Stimulated activated effector memory CD8-positive, alpha-beta T cell treated with anti-CD3 and anti-CD28 coated beads, Interleukin-12 subunit alpha, Interleukin-12 subunit beta, amount 100 ng/mL, for 72 hours (primary cell): ENCODE measurements at regions not wholly inside any gene's neighbourhood (a gene's known extent, or its start where the extent isn't known, plus 50 kb on each side); places are given as distances from the start of the nearest gene placed in this dataset.

Experiments used
- ATAC-seq: fragments of 150-1000 bp; cut with Tn5 transposase; 2 replicates; pipeline ENCODE4 v1.10.0; 2021
- DNase-seq, 2 donors: peaks; one replicate each; pipeline ENCODE4 v3.0.0; 2021 to 2022; ENCODE audit warnings: low spot score in 2 of 2
- H3K27ac Mint-ChIP-seq: one replicate; pipeline ENCODE4 v1.8.0; 2022; ENCODE audit warnings: mild to moderate bottlenecking, mixed read lengths
- H3K36me3 Mint-ChIP-seq: one replicate; pipeline ENCODE4 v1.8.0; 2022; ENCODE audit warnings: mild to moderate bottlenecking, mixed read lengths
- H3K4me1 Mint-ChIP-seq: one replicate; pipeline ENCODE4 v1.8.0; 2022; ENCODE audit warnings: mixed read lengths
- H3K4me3 Mint-ChIP-seq: one replicate; pipeline ENCODE4 v1.8.0; 2022; ENCODE audit warnings: mild to moderate bottlenecking, mixed read lengths
- H3K9me3 Mint-ChIP-seq: one replicate; pipeline ENCODE4 v1.8.0; 2022; ENCODE audit warnings: mixed read lengths

DNA sequence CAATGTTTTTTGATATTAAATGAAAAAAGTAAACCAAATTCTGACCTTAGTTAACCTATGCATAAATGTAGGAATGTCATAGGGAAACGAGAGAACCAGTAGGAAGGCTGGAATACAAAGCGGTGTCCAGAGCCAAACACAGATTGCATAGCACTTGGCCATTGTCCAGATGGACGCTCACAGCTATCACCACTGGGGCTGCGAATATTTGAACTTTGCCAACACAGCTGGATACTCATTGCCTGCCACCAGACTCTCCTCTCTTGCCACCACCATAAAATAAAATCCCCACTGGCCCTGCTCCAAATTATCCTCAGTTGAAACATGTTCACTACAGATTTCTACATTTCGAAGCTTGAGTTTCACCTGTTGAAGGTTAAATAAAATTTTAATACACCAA, 159.3 kb upstream of the GULP1 start:
- Mint-ChIP-seq H3K4me1 (no peaks in the 10 kb centered on the region), H3K4me3 (no peak overlapping the region), H3K27ac (no peak overlapping the region), H3K36me3 (no peaks in the 10 kb centered on the region), H3K9me3 (peaks cover 16% of the 10 kb centered on the region)
- DNase-seq (no peak), ATAC-seq (no peak)

DNA sequence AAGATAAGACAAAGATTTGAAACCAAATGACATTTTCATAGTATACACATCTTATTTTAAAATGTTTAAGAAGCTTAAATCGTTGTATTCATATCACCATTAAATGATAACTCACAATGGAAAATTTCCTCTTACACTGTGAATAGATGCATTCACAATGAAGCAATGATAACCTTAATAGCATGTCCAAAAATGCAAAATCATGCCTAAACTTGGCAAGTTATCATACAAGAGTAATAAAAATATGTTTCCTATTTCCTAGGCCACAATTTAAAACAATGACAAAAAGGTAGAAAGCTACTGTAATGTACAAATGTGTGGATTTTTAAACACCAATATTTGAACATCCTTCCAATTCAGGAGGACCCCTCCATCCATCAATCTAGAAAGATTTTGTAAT, 157.4 kb upstream of the GULP1 start:
- ATAC-seq (no peak), DNase-seq (no peak)
- Mint-ChIP-seq H3K36me3 (no peaks in the 10 kb centered on the region), H3K4me1 (no peaks in the 10 kb centered on the region), H3K4me3 (no peak overlapping the region), H3K27ac (no peak overlapping the region), H3K9me3 (peaks cover 16% of the 10 kb centered on the region)

DNA sequence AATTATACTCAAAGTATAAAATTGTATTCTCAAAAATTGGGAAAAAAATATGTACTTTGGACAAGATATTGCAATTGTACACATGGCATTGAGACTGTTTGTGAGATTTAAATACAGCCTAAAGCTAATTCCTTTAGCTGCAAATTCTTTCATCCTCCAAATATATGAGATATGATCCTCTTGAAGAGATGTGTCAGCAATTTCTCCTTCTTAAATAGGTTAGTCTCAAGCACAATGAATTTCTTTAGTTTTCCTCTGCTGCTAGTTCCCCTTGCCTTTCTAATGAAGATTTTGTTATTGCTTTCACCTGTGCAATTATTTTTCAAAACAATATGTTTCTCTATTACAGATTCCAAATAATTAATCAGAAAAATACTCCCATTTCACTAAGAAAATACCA, 153.4 kb upstream of the GULP1 start:
- H3K36me3 Mint-ChIP-seq = no peaks in the 10 kb centered on the region
- H3K9me3 Mint-ChIP-seq = peaks cover 16% of the 10 kb centered on the region
- H3K4me1 Mint-ChIP-seq = no peaks in the 10 kb centered on the region
- no peak for DNase-seq
- H3K27ac Mint-ChIP-seq = no peak overlapping the region
- no peak overlapping the region for H3K4me3 Mint-ChIP-seq
- no peak for ATAC-seq

DNA sequence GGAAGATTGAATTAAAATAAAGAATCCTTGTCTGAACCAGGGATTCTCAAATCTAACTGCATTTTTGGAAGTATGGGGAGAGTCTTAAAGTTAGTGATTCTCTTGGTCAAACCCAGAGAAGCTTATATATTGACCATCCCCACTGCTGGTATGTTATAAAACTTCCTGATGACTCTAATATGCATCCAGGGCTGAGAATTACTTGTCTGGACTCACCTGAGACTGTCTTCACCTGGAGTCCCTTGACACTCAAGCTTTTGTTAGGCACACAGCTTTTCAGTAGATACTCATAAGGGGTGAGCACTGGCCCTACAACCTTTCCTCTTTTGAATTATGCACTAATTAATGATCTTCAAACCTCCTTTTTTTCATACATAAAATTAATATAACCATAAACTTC, 149.6 kb upstream of the GULP1 start:
- Mint-ChIP-seq H3K36me3 (no peaks in the 10 kb centered on the region), H3K9me3 (peaks cover 16% of the 10 kb centered on the region), H3K4me1 (no peaks in the 10 kb centered on the region), H3K27ac (no peak overlapping the region), H3K4me3 (no peak overlapping the region)
- DNase-seq (no peak), ATAC-seq (no peak)

DNA sequence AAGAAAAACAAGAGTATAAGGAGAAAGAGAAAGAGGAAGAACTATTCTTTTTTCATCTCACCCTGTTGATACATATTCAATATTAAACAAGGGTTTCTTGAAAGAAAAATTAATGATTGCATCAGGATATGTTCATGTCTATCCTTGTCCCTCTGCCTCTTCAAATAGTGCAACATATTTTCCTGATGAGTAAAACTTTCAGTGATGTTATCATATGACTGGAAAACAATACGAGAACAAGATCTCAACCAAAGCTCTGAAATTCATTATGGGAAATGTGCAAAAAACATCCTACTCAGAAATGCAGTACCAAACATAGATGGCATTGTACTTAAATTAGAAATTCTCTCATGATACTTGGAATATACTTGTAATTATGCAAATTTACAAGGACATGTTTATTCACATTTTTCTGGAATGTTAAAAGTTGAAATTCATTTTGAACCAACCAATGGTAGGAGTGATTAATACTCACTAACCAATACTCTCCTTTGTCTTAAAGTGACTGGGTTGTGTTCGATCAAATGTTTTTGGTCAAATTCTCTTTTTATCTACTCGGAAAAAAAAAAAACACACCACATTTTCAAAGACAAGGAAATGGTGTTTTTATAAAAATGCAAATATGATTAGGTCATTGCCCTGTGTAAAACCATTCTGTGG, 148.9 kb upstream of the GULP1 start:
- no peak overlapping the region for H3K27ac Mint-ChIP-seq
- no peak overlapping the region for H3K4me3 Mint-ChIP-seq
- peaks cover 16% of the 10 kb centered on the region for H3K9me3 Mint-ChIP-seq
- DNase-seq (no peak), ATAC-seq (no peak)
- H3K36me3 Mint-ChIP-seq = no peaks in the 10 kb centered on the region
- no peaks in the 10 kb centered on the region for H3K4me1 Mint-ChIP-seq

DNA sequence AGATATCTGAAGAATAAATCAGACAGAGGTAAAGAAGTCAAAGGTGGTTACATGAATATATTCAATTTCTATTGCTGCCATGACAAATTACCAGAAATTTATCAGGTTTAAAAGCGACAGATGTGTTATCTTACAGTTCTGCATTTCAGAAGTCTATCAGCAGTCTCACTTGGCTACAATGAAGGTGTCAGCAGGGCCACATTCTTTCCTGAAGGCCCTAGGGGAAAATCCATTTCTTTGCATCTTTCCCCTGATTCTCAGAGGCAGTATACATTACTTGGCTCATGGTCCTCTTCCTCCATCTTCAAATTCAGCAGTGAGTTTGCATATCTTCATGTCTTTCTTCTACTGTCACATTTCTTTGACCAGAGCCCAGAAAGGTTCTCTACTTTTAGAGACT, 145.8 kb upstream of the GULP1 start:
- ATAC-seq (no peak), DNase-seq (no peak)
- no peak overlapping the region for H3K27ac Mint-ChIP-seq
- peaks cover 18% of the 10 kb centered on the region for H3K9me3 Mint-ChIP-seq
- H3K4me3 Mint-ChIP-seq = no peak overlapping the region
- H3K4me1 Mint-ChIP-seq = no peaks in the 10 kb centered on the region
- H3K36me3 Mint-ChIP-seq = no peaks in the 10 kb centered on the region

DNA sequence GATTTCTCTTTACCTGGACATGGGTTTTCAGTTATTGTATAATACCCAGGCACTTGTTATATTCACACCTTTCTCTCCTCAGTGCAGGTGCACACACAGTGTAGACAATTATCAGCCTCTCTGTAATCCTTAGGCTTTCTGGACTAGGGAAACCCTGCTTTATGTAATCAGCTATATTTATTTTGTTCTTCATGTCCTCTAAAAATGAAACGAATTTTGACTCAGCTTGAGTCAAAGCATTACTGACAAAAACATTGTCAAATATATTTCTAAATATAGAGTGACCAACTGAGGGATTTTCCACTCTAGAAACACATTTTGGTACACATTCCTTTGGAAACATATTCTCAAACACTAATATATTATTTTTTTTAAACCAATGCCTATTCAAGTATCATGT, 144.8 kb upstream of the GULP1 start:
- Mint-ChIP-seq H3K27ac (no peak overlapping the region), H3K4me1 (no peaks in the 10 kb centered on the region), H3K36me3 (no peaks in the 10 kb centered on the region), H3K9me3 (peaks cover 13% of the 10 kb centered on the region), H3K4me3 (no peak overlapping the region)
- DNase-seq = no peak
- no peak for ATAC-seq

DNA sequence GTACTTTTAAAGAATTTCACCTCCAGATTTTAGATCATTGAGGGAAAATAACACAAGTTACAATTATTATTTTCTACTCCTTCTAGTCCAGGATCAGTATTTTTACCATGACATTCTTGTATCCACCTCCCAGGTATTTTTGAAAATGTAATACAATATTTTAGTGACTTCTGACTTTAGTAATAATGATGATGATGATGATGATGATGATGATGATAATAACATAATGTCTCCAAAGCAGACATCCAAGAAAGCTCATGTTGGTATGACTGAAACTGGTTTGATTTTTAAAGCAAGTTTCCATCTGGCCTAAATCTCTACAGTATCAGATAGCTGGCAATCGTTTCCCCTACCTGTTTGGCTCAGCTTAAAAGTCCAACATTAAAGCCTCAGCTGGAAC, 140.0 kb upstream of the GULP1 start:
- Mint-ChIP-seq H3K4me1 (no peaks in the 10 kb centered on the region), H3K27ac (no peak overlapping the region), H3K36me3 (no peaks in the 10 kb centered on the region), H3K4me3 (no peak overlapping the region), H3K9me3 (peaks cover 6% of the 10 kb centered on the region)
- DNase-seq (no peak), ATAC-seq (no peak)

DNA sequence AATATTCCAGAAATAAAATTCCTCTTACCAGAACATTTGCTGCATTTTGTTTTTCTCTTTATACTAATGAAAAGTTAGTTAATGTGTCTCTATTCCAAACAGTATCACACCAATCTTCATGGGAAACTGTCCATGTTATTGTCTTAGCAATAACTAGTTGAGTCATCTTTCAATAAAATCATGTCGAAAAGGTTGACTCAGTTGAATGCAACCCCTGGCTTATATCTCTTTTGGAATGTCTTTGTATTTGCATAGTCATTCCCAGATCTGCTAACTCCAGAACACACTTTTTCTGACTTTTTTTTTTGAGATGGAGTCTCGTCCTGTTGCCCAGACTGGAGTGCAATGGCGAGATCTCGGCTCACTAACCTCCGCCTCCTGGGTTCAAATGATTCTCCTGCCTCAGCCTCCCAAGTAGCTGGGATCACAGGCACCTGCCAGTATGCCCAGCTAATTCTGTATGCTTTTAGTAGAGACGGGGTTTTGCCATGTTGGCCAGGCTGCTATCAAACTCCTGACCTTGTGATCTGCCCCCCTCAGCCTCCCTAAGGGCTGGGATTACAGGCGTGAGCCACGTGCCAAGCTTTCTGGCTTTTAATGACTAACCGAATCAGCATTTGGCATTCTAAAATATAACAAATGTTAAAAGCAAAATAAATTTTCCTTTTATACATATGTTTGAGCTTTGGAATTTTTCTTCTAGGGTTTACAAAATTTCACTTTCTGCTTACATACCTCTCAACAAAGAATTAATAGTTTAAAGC, 133.2 kb upstream of the GULP1 start:
- H3K9me3 Mint-ChIP-seq = no peaks in the 10 kb centered on the region
- DNase-seq = no peak
- H3K4me3 Mint-ChIP-seq = no peak overlapping the region

DNA sequence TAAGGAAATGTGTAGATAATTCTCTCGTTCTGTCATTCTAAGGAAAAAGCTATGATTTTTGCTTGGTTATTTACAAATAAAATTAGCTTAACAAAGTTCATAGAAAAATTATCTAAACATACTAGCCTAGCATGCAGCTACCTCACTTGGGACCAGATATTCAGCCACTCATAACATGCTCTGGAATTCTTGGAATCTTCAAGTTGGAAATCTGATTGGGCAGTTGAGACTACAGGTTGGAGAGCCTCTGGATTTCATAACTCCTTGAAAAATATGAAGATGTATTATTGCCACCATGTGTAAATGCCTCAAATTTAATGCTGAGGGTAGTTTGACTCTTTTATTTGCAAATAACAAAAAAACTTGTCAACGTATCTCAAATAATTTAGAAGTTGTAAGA, 132.2 kb upstream of the GULP1 start:
- H3K27ac Mint-ChIP-seq = no peak overlapping the region
- DNase-seq = no peak
- ATAC-seq = no peak

More for the DNA sequence above, 133.2 kb upstream of the GULP1 start:
- Mint-ChIP-seq H3K36me3 (no peaks in the 10 kb centered on the region), H3K4me1 (no peaks in the 10 kb centered on the region), H3K27ac (no peak overlapping the region)
- ATAC-seq = no peak

DNA sequence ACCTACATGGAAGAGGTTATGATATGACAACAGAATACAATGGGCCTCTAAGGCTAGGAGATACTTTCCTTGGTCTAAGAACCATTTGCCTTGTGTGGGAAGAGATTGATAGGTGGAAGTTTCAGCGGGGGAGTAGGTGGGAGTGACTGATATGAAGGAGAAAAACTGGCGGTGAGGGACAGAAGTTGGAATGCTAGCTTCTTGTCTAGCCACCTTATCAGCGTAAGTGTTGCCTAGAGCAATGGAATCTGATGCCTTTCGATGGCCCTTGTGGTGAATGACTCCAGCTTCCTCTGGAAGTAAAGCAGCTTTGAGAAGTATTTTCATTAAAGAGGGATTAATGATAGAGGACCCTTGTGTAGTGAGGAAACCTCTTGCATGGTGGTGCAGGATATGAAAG, 121.3 kb upstream of the GULP1 start:
- DNase-seq (no peak), ATAC-seq (no peak)
- Mint-ChIP-seq H3K4me1 (no peaks in the 10 kb centered on the region), H3K27ac (no peak overlapping the region), H3K9me3 (peaks cover 40% of the 10 kb centered on the region), H3K36me3 (no peaks in the 10 kb centered on the region), H3K4me3 (no peak overlapping the region)

More for the DNA sequence above, 132.2 kb upstream of the GULP1 start:
- H3K4me1 Mint-ChIP-seq = no peaks in the 10 kb centered on the region
- no peak overlapping the region for H3K4me3 Mint-ChIP-seq
- H3K9me3 Mint-ChIP-seq = peaks cover under 1% of the 10 kb centered on the region
- H3K36me3 Mint-ChIP-seq = no peaks in the 10 kb centered on the region

DNA sequence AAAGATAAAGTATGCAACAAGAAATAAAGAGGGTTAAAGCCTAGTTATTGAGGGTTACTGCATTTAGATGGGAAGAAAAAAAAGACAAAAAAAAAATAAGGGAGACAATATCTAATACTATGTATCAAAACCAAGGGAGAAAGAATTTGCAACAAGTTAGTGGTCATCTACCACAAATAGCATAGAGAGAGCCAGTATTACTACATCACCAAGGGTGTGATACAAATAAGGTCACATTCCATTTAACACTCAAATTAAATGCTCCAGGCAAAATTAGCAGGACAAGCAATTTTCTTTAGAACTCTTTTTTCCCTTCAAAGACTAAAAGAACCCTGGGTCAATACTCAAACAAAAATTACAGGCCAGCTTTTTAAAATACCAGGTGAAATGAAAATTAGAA, 115.1 kb upstream of the GULP1 start:
- Mint-ChIP-seq H3K27ac (no peak overlapping the region), H3K36me3 (no peaks in the 10 kb centered on the region), H3K4me3 (no peak overlapping the region), H3K9me3 (peaks cover 33% of the 10 kb centered on the region), H3K4me1 (no peaks in the 10 kb centered on the region)
- no peak for DNase-seq
- no peak for ATAC-seq

DNA sequence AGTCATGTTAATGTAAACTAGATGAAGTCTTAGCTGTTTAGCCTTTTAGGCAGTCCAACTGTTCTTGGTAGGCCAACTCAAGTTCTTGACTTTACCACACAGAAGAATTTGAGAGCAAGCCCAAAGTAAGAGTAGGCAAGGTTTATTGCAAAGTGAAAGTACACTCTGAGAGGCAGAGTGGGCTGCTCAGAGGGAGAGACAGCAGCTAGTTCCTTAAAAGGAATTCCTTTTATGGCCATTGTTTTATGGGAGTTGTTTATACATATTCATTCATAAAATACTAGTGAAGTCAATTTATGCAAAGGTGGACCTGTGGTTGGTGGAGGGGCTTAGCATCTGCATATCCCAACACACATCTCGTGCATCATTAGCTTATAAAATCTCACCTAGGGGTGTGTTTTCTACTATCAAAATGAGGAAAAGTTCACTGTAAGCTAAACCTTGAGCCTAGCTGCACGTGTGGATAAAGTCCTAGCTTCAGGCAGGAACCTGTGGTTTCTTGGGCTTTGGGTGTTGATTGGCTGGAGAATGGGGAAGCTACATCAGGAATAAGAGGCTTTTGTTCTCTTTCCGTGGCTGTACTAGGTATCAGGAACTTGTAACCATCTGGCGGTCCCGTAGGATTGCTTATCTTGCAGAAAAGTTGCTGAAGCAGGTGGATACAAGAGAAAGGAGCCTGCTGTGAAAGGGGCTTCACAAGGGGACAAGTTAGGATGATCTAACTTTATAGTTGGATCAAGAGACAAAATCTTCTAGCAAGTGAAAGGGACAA, 110.4 kb upstream of the GULP1 start:
- Mint-ChIP-seq H3K4me3 (no peak overlapping the region), H3K36me3 (no peaks in the 10 kb centered on the region), H3K4me1 (no peaks in the 10 kb centered on the region), H3K27ac (no peak overlapping the region), H3K9me3 (peaks cover 12% of the 10 kb centered on the region)
- no peak for DNase-seq
- ATAC-seq = no peak

DNA sequence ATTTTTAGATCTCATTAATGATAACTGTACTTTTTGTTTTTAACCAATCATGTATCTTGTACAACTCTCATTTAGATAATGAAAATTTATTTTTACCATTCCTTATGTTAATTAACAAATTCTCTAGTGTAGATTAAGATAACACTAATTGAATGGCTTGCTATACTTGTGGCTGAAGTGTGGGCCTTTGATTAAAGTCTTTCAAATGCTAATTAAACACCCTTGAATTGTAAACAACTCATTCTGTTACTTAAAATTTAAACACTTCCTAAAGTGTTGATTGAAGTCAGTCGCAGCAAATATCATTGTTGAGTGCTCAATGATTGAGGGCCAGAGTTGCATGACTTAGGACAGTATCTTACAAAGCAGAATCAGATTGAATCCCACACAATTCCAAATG, 109.8 kb upstream of the GULP1 start:
- H3K27ac Mint-ChIP-seq = no peak overlapping the region
- no peaks in the 10 kb centered on the region for H3K4me1 Mint-ChIP-seq

DNA sequence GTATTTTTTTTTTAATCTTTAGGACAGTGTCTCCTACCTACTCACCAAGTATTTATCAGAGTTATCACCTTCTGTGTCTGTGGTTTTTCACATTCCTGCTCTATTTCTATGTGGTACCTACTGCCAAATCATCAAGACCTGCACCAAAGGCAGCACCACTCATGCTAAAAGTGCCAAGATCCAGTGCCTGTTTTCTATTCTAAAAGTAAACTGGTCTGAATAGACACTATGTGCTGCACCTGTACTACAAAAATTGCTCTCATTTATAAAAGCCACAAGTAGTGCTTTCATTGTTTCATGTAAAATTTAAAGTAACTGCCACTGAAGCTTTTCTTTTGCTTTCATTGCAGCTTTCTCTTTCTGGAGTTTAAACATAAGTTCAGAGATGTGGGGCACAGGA, 103.9 kb upstream of the GULP1 start:
- Mint-ChIP-seq H3K4me3 (no peak overlapping the region), H3K27ac (no peak overlapping the region), H3K36me3 (no peaks in the 10 kb centered on the region), H3K9me3 (peaks cover 5% of the 10 kb centered on the region), H3K4me1 (no peaks in the 10 kb centered on the region)
- DNase-seq (no peak), ATAC-seq (no peak)

More for the DNA sequence above, 109.8 kb upstream of the GULP1 start:
- Mint-ChIP-seq H3K36me3 (no peaks in the 10 kb centered on the region), H3K4me3 (no peak overlapping the region), H3K9me3 (peaks cover 10% of the 10 kb centered on the region)
- DNase-seq = no peak
- no peak for ATAC-seq

DNA sequence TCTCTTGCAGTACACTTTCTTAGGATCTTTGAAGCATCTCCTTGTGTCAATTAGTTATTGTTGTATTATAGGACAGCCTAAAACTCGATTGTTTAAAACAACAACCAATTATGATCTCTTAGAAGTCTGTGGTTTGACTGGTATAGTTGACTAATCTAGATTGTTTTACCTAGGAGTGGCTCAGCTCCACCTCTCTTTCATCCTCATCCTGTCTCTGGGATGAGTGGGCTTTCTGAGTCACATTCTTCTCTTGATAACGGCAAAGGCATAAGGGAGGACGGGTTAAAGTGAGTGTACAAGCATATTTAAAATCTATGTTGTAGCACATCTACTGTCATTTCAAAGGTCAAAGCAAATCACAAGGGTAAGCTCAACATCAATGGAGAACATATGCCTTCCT, 102.3 kb upstream of the GULP1 start:
- DNase-seq (no peak), ATAC-seq (no peak)
- H3K36me3 Mint-ChIP-seq = no peaks in the 10 kb centered on the region
- no peaks in the 10 kb centered on the region for H3K4me1 Mint-ChIP-seq
- H3K27ac Mint-ChIP-seq = no peak overlapping the region
- H3K4me3 Mint-ChIP-seq = no peak overlapping the region
- peaks cover 9% of the 10 kb centered on the region for H3K9me3 Mint-ChIP-seq
